ENCODE measurements at regions not wholly inside any gene's neighbourhood (a gene's known extent, or its start where the extent isn't known, plus 50 kb on each side); places are given as distances from the start of the nearest gene placed in this dataset.
"Not testable (repeated sequence)": the region's sequence is repeated elsewhere in the genome, so short reads cannot be mapped to it uniquely, and the experiment has no call there.

GRCh38 chr2:124999906-125000305 lies 974.8 kb downstream of the CNTNAP5 start:
- Histone ChIP-seq H2BK120ac (ENCODE audit: low read depth, low read length) (no peak overlapping the region), H3K18ac (ENCODE audit: low read depth in 1 of 2, low read length in 2 of 2) (no peak overlapping the region), H2AK5ac (ENCODE audit: low read length, severe bottlenecking) (no peak overlapping the region), H3K79me1 (replicated peaks; ENCODE audit: low read length, poor library complexity, severe bottlenecking) (no peaks in the 10 kb centered on the region), H3K36me3 (ENCODE audit: control insufficient read depth in 1 of 2, insufficient read depth in 2 of 2, low read depth in 1 of 2, low read length in 2 of 2) (no peaks in the 10 kb centered on the region), H3K27ac (ENCODE audit: low read length, poor library complexity, severe bottlenecking) (no peak overlapping the region), H2BK15ac (ENCODE audit: low read depth, poor library complexity, severe bottlenecking) (no peak overlapping the region), H2BK5ac (ENCODE audit: low read depth, low read length, poor library complexity, severe bottlenecking) (no peak overlapping the region), H3K14ac (ENCODE audit: low read length in 2 of 2) (no peak overlapping the region), H3K27me3 (ENCODE audit: control insufficient read depth in 1 of 2, insufficient read depth in 1 of 2, low read length in 2 of 2) (no peaks in the 10 kb centered on the region), H3K9me3 (ENCODE audit: control insufficient read depth, low read length) (no peaks in the 10 kb centered on the region), H3K4me2 (ENCODE audit: low read length, poor library complexity, severe bottlenecking) (no peak overlapping the region), H4K91ac (ENCODE audit: low read length) (no peak overlapping the region), H2AFZ (ENCODE audit: low read depth, low read length) (no peak overlapping the region), H2BK12ac (ENCODE audit: low read length in 2 of 2) (no peak overlapping the region), H3K9ac (ENCODE audit: low read length) (no peak overlapping the region), H4K8ac (ENCODE audit: low read length) (no peak overlapping the region), H3K4ac (ENCODE audit: low read depth in 1 of 2, low read length in 2 of 2) (no peak overlapping the region), H3K4me3 (ENCODE audit: insufficient read depth in 1 of 2, low read depth in 1 of 2, low read length in 2 of 2) (no peak overlapping the region), H3K23ac (ENCODE audit: low read length in 2 of 2) (no peak overlapping the region), H3K4me1 (ENCODE audit: control insufficient read depth, insufficient read depth, low read depth, low read length) (peaks cover 2% of the 10 kb centered on the region)
- DNase-seq, result no peak

- H3K4me3 ChIP-seq (ENCODE audit: insufficient read depth in 1 of 2, low read depth in 1 of 2, low read length in 2 of 2), result no peak overlapping the region
- no peak overlapping the region for H2AFZ ChIP-seq (ENCODE audit: low read depth, low read length)
- no peaks in the 10 kb centered on the region for H3K79me1 ChIP-seq (replicated peaks; ENCODE audit: low read length, poor library complexity, severe bottlenecking)
- no peaks in the 10 kb centered on the region for H3K27me3 ChIP-seq (ENCODE audit: control insufficient read depth in 1 of 2, insufficient read depth in 1 of 2, low read length in 2 of 2)
- H2AK5ac ChIP-seq (ENCODE audit: low read length, severe bottlenecking), result no peak overlapping the region
- H3K4me2 ChIP-seq (ENCODE audit: low read length, poor library complexity, severe bottlenecking), result no peak overlapping the region
- H2BK12ac ChIP-seq (ENCODE audit: low read length in 2 of 2), result no peak overlapping the region
- no peak overlapping the region for H3K14ac ChIP-seq (ENCODE audit: low read length in 2 of 2)
- H3K9ac ChIP-seq (ENCODE audit: low read length), result no peak overlapping the region
- H3K36me3 ChIP-seq (ENCODE audit: control insufficient read depth in 1 of 2, insufficient read depth in 2 of 2, low read depth in 1 of 2, low read length in 2 of 2), result no peaks in the 10 kb centered on the region
- DNase-seq, result no peak
- H2BK120ac ChIP-seq (ENCODE audit: low read depth, low read length), result no peak overlapping the region
- peak overlapping the region; percentile 85 for H3K27ac ChIP-seq (ENCODE audit: low read length, poor library complexity, severe bottlenecking)
- H3K23ac ChIP-seq (ENCODE audit: low read length in 2 of 2), result no peak overlapping the region
- H4K8ac ChIP-seq (ENCODE audit: low read length), result no peak overlapping the region
- H2BK15ac ChIP-seq (ENCODE audit: low read depth, poor library complexity, severe bottlenecking), result no peak overlapping the region
- WGBS, result 91% methylated on average over 7 of the region's 7 CpGs
- H3K9me3 ChIP-seq (ENCODE audit: control insufficient read depth, low read length), result no peaks in the 10 kb centered on the region
- H3K4ac ChIP-seq (ENCODE audit: low read depth in 1 of 2, low read length in 2 of 2), result no peak overlapping the region
- peaks cover 3% of the 10 kb centered on the region for H3K4me1 ChIP-seq (ENCODE audit: control insufficient read depth, insufficient read depth, low read depth, low read length)
- H4K91ac ChIP-seq (ENCODE audit: low read length), result no peak overlapping the region
- no peak overlapping the region for H2BK5ac ChIP-seq (ENCODE audit: low read depth, low read length, poor library complexity, severe bottlenecking)
- H3K18ac ChIP-seq (ENCODE audit: low read depth in 1 of 2, low read length in 2 of 2), result no peak overlapping the region
Measured at GRCh38 chr2:125004106-125004800, 979.2 kb downstream of the CNTNAP5 start.

DNA sequence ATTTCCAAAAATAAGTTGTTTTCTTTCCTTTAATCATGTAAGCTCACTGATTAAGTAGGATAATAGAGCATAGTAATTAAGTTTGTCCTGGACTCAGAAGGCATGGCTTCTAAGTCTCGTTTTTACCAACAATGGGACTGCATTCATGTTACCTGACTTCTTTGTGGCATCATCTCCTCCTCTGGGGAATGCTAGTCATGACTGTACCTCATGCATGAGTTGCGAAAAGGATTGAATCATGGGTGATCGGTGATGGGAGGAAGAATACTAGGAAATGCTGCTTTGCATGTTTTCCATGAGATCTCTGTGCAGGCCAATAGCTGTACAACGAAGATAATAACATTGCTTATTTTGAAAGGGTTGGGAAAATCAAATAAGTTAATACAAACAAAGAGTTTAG lies 981.6 kb downstream of the CNTNAP5 start:
- no peak overlapping the region for H2AK5ac ChIP-seq (ENCODE audit: low read length, severe bottlenecking)

DNA sequence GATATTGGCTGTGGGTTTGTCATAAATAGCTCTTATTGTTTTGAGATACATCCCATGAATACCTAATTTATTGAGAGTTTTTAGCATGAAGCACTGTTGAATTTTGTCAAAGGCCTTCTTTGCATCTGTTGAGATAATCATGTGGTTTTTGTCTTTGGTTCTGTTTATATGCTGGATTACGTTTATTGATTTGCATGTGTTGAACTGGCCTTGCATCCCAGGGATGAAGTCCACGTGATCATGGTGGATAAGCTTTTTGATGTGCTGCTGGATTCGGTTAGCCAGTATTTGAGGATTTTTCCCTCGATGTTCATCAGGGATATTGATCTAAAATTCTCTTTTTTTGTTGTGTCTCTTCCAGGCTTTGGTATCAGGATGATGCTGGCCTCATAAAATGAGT lies 1003.6 kb downstream of the CNTNAP5 start:
- peaks cover 15% of the 10 kb centered on the region for H3K9me3 ChIP-seq (ENCODE audit: control insufficient read depth, low read length)
- H3K14ac ChIP-seq (ENCODE audit: low read length in 2 of 2); H3K36me3 ChIP-seq (ENCODE audit: control insufficient read depth in 1 of 2, insufficient read depth in 2 of 2, low read depth in 1 of 2, low read length in 2 of 2); H2BK12ac ChIP-seq (ENCODE audit: low read length in 2 of 2); H2BK120ac ChIP-seq (ENCODE audit: low read depth, low read length); H4K91ac ChIP-seq (ENCODE audit: low read length); H3K4ac ChIP-seq (ENCODE audit: low read depth in 1 of 2, low read length in 2 of 2); H3K23ac ChIP-seq (ENCODE audit: low read length in 2 of 2); H4K8ac ChIP-seq (ENCODE audit: low read length); DNase-seq; H3K4me3 ChIP-seq (ENCODE audit: insufficient read depth in 1 of 2, low read depth in 1 of 2, low read length in 2 of 2); H2AFZ ChIP-seq (ENCODE audit: low read depth, low read length); H2BK15ac ChIP-seq (ENCODE audit: low read depth, poor library complexity, severe bottlenecking); H3K79me1 ChIP-seq (replicated peaks; ENCODE audit: low read length, poor library complexity, severe bottlenecking); H3K18ac ChIP-seq (ENCODE audit: low read depth in 1 of 2, low read length in 2 of 2); H3K9ac ChIP-seq (ENCODE audit: low read length); H3K27ac ChIP-seq (ENCODE audit: low read length, poor library complexity, severe bottlenecking); H3K4me2 ChIP-seq (ENCODE audit: low read length, poor library complexity, severe bottlenecking); H3K27me3 ChIP-seq (ENCODE audit: control insufficient read depth in 1 of 2, insufficient read depth in 1 of 2, low read length in 2 of 2); H2BK5ac ChIP-seq (ENCODE audit: low read depth, low read length, poor library complexity, severe bottlenecking); H3K4me1 ChIP-seq (ENCODE audit: control insufficient read depth, insufficient read depth, low read depth, low read length); H2AK5ac ChIP-seq (ENCODE audit: low read length, severe bottlenecking): not testable (repeated sequence)
- 77% methylated on average over 4 of the region's 4 CpGs for WGBS

More for the DNA sequence above, 981.6 kb downstream of the CNTNAP5 start:
- no peak overlapping the region for H2BK12ac ChIP-seq (ENCODE audit: low read length in 2 of 2)
- DNase-seq, result no peak
- no peaks in the 10 kb centered on the region for H3K36me3 ChIP-seq (ENCODE audit: control insufficient read depth in 1 of 2, insufficient read depth in 2 of 2, low read depth in 1 of 2, low read length in 2 of 2)
- H3K23ac ChIP-seq (ENCODE audit: low read length in 2 of 2), result no peak overlapping the region
- H3K4me1 ChIP-seq (ENCODE audit: control insufficient read depth, insufficient read depth, low read depth, low read length), result peaks cover 3% of the 10 kb centered on the region
- no peak overlapping the region for H3K4ac ChIP-seq (ENCODE audit: low read depth in 1 of 2, low read length in 2 of 2)
- no peak overlapping the region for H4K8ac ChIP-seq (ENCODE audit: low read length)
- H2BK120ac ChIP-seq (ENCODE audit: low read depth, low read length), result no peak overlapping the region
- no peak overlapping the region for H3K18ac ChIP-seq (ENCODE audit: low read depth in 1 of 2, low read length in 2 of 2)
- no peak overlapping the region for H2BK15ac ChIP-seq (ENCODE audit: low read depth, poor library complexity, severe bottlenecking)
- no peak overlapping the region for H3K9ac ChIP-seq (ENCODE audit: low read length)
- WGBS, result 59% methylated on average over 3 of the region's 4 CpGs
- H3K9me3 ChIP-seq (ENCODE audit: control insufficient read depth, low read length), result no peaks in the 10 kb centered on the region
- H2AFZ ChIP-seq (ENCODE audit: low read depth, low read length), result no peak overlapping the region
- no peak overlapping the region for H3K14ac ChIP-seq (ENCODE audit: low read length in 2 of 2)
- H3K27me3 ChIP-seq (ENCODE audit: control insufficient read depth in 1 of 2, insufficient read depth in 1 of 2, low read length in 2 of 2), result no peaks in the 10 kb centered on the region
- no peak overlapping the region for H2BK5ac ChIP-seq (ENCODE audit: low read depth, low read length, poor library complexity, severe bottlenecking)
- H4K91ac ChIP-seq (ENCODE audit: low read length), result no peak overlapping the region
- no peak overlapping the region for H3K27ac ChIP-seq (ENCODE audit: low read length, poor library complexity, severe bottlenecking)
- H3K4me2 ChIP-seq (ENCODE audit: low read length, poor library complexity, severe bottlenecking), result no peak overlapping the region
- H3K79me1 ChIP-seq (replicated peaks; ENCODE audit: low read length, poor library complexity, severe bottlenecking), result no peaks in the 10 kb centered on the region
- no peak overlapping the region for H3K4me3 ChIP-seq (ENCODE audit: insufficient read depth in 1 of 2, low read depth in 1 of 2, low read length in 2 of 2)
